GM08714 (cell line): ENCODE measurements at regions not wholly inside any gene's neighbourhood (a gene's known extent, or its start where the extent isn't known, plus 50 kb on each side); places are given as distances from the start of the nearest gene placed in this dataset.
"Not testable (repeated sequence)": the region's sequence is repeated elsewhere in the genome, so short reads cannot be mapped to it uniquely, and the experiment has no call there.

ENCODE experiments used
- H3K4me3 ChIP-seq: fragments of 200-500 bp; sonication (Bioruptor generic); 2 replicates; pipeline ENCODE4 v1.5.1; 2014; ENCODE audit warnings: mild to moderate bottlenecking, low read length, inconsistent platforms
- ZNF274 ChIP-seq: IDR thresholded peaks from 2 replicates; pipeline ENCODE4 v1.6.1; 2012; ENCODE audit warnings: mild to moderate bottlenecking, low read depth, low read length

DNA sequence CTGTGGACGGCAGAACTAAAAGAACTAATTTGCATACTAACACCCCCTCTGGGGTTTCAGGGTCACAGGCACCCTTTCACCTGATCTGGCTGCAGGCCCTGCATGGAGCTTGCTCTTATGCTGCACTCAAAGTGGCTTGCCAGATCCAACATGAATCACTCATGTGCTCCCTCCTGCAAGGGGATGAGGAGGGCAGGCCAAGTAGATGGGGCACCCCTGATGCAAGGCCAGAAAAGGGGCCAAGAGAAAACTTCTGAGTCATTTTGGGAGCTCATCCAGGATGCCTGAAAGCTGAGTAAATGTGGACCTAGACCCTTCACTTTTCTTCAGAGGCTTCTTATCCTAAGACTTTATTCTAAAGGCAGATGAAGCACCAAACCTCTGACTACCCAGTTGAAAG is 558.5 kb upstream of the PTGER4 start:
- H3K4me3 ChIP-seq = no peak overlapping the region
- TF ChIP-seq ZNF274 = no peak

DNA sequence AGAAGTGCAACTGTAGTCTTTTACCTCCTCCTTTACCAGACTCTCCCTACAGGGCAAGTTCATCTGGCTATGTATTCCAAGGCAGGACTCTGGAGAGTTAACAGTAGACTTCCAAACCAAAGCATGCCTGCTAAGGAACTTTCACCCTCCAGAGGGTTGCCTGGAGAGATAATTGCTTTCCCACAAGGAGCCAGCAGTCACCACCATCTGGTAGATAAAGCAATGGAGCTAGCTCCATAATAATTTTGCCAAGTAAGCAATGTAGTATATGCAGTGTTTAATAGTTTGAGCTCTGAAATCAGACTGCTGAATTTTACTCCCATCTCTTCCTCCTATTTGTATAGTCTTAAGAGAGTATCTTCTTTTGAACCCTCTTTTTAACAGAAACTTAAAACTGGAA is 566.8 kb upstream of the PTGER4 start:
- H3K4me3 ChIP-seq = no peak overlapping the region
- no peak for TF ChIP-seq ZNF274

DNA sequence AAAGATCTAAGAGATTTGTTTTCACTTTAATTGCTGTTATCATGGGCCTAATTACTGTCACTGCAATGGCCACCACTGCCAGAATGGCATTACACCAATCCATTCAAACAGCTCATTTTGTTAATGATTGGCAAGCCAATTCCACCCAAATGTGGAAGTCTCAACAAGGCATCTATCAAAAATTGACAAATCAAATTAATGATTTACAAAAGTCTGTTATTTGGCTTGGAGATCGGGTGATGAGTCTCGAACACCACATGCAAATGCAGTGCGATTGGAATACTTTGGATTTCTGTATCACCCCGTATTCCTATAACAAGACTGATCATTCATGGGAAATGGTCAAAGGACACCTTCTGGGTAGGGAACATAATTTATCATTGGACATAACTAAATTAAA is 568.7 kb upstream of the PTGER4 start:
- not testable (repeated sequence) for H3K4me3 ChIP-seq

DNA sequence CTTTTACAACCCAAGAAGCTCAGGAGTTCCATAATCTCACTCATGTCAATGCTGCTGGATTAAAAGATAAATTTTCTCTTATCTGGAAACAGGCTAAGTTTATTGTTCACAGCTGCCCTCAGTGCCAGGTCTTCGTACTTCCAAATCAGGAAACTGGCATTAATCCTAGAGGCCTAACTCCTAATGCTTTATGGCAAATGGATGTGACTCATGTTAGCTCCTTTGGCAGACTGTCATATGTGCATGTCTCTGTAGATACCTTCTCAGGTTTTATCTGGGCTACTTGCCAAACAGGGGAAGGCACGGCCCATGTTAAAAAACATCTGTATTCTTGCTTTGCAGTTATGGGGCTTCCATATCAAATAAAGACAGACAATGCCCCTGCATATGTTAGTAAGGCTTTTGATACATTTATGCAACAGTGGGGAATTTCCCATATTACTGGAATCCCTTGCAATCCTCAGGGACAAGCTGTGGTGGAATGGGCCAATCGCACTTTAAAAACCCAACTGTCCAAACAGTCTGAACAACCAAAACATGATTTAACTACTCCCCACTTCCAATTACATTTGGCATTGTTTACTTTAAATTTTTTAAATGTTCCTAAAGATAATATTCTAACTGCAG is 570.8 kb upstream of the PTGER4 start:
- H3K4me3 ChIP-seq = not testable (repeated sequence)

DNA sequence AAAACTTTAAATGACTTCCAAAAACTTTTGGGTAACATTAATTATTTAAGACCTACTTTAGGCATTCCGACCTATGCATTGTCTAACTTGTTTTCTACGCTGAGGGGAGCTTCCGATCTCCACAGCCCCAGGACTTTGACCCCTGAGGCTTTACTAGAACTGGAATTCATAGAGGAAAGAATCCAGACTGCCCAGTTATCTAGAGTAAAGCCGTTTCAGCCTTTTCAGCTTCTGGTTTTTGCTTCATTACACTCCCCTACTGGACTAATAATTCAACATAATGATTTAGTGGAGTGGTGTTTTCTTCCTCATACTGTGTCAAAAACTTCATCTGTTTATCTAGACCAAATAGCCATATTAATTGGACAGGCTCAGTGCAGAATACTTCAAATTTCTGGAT is 571.9 kb upstream of the PTGER4 start:
- not testable (repeated sequence) for H3K4me3 ChIP-seq

DNA sequence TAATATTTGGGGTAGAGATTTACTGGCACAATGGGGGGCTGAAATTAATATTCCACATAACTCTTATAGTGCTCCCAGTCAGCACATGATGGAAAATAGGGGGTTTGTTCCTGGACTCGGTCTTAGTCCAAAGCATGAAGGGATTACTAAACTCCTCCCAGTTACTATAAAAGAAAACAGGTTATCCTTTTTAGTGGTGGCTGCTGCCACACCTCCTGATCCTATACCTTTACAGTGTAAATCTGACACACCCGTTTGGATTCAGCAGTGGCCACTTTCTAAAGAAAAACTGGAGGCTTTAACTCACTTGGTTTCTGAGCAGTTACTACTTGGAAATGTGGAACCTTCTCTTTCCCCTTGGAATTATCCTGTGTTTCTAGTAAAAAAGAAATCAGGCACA is 572.9 kb upstream of the PTGER4 start:
- no peak overlapping the region for H3K4me3 ChIP-seq
- no peak for TF ChIP-seq ZNF274

DNA sequence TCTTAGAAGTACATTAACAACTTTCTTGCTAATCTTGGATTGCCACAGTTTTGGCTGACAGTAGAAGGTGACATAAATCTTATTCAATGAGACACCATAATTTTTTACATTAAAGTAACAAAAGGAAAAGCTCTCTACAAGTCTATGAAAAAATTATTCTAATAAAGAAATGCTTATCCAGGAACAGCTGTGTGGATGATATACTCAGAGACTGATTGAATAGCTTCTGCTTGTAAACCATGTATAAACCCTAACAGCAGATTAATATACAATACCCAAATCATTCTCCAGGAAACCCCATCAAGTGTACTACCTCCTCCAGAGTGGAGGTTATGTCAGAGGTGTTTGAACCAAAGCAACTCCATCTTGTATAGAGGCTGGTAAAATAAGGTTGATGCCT is 581.4 kb upstream of the PTGER4 start:
- H3K4me3 ChIP-seq = no peak overlapping the region
- no peak for TF ChIP-seq ZNF274

DNA sequence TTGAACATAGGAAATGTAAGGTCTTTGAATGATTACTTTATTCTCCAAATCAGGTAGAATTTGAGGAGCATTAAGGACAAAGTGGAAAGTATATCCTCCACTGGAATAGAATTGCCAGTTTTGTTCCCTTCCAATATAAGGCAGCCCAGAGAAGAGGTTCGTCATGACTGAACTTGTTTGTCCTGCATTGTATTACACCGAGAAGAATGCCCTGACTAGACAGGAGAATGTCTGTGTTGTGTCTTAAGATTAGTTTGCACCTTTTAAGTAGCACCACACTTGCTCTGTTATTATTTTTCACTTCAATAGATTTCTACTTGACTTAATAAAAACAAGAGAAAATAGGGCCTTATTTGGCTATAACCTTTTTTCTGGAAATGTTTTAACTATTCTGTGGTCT is 586.2 kb upstream of the PTGER4 start:
- TF ChIP-seq ZNF274 = no peak
- H3K4me3 ChIP-seq = no peak overlapping the region

DNA sequence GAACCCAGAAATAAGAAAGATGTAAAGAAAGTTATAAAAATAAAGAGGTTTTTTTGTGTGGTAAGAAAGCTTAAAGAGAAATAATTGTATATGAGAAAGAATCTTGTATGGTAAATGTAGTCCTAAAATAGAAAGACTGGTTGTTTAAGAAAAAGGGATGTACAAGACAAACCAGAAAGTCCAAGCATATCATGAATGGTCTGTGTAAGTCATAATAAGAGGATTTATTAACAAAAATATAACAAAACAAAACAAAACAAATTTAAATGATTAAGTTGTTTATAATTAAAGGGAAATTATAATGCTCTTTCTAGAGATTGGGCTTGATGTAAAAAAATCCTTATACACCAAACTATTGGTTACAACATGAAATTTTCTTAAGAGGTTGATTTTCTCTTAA is 590.4 kb upstream of the PTGER4 start:
- TF ChIP-seq ZNF274 = no peak

DNA sequence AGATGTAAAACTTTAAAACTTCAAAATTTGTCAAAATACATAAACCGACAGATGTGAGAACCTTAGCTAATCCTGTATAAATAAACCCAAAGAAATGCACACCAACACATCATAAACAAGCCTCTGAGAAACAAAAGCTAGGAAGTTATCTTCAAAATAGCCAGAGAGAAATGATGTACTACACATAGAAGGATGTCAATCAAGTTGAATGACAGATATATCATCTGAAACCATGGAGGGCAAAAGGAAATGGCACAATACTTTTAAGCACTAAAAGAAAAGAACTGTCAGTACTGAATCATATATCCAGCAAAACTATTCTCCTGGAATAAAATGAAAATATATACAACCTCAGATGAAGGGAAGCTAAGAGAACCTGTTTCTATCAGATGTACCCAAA is 595.1 kb upstream of the PTGER4 start:
- H3K4me3 ChIP-seq = no peak overlapping the region
- no peak for TF ChIP-seq ZNF274

More for the DNA sequence above, 590.4 kb upstream of the PTGER4 start:
- no peak overlapping the region for H3K4me3 ChIP-seq

DNA sequence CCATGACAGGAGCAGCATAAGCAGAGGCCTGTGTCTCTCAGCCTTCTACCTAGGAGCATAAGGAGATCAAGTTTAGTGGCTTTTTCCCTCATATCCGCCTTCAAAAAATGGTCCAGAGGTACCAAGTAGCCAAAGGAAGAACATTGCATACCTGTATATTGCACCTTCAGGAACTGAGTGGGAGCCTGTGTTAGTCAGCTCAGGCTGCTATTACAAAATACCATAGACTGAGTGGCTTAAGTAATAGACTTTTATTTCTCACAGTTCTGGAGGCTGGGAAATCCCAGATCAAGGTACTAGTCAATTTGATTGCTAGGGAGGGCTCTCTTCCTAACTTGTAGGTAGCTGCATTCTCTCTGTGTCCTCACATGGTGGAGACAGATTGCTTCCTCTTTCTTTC is 597.4 kb upstream of the PTGER4 start:
- no peak overlapping the region for H3K4me3 ChIP-seq
- no peak for TF ChIP-seq ZNF274

DNA sequence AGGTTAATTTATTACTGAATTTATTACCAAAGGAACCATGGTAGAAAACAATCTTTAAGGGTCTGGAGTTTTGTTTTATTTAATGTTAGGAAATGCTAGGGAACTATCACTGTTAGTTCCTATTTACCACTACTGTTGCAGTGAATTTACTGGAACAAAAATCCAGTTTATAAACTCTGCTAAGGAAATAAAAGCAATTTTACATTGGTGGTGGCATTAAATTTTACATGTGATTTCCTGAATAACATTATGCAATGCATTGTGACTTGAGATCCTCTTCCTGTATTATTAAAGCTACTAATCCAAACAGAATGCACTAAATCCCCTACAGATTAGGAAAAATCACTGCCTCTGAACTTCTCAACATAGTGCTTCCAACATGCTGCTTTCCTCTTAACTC is 599.5 kb upstream of the PTGER4 start:
- no peak for TF ChIP-seq ZNF274
- H3K4me3 ChIP-seq = no peak overlapping the region

DNA sequence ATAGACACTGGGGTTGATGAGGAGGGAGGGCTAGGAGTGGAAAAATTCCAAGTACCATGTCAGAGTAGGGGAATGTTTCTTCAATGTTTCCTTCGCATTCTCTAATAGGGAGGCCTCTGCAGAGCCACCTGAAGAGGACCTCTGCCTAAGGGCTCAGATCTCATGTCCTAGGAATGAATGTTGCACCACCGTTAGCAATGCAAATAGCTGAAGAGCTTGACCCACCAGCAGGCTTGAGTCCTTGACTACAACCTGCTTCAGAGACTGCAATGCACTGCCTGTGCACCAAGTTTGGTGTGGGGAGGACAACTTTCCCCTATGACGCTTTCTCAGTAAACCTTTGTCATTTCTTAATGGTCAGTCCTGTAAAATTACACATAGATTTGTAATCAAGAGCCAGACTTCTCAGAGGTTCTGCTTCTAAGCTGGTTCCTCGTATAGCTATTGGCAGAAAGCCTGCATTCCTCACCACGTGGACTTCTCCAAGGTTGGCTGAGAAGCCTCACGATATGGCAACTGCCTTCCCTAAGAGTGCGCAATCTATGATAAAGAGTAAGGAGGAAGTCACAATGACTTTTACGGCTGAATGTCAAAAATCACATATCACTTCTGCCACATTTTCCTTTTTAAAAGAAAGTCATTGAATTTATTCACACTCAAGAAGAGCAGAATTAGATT is 600.7 kb upstream of the PTGER4 start:
- TF ChIP-seq ZNF274 = no peak

DNA sequence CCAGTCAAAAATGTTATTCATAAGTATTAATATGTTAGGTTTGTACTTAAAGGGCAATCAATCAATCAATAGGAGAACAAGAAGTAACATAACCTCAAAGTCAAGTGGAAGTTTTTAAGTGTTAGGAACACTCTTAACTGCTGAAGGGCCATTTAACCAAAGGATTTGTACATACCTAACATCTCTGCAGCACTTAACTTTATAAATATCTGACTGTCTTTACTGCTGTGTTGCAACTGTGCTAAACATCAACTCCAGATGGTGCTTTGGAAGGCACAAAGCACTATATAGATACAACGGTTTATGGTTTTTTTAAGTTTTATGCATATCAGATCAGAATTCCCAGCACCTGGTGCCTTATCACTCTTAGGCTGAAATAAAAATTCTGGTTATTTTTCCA is 604.9 kb upstream of the PTGER4 start:
- no peak overlapping the region for H3K4me3 ChIP-seq
- TF ChIP-seq ZNF274 = no peak

More for the DNA sequence above, 600.7 kb upstream of the PTGER4 start:
- H3K4me3 ChIP-seq = no peak overlapping the region

DNA sequence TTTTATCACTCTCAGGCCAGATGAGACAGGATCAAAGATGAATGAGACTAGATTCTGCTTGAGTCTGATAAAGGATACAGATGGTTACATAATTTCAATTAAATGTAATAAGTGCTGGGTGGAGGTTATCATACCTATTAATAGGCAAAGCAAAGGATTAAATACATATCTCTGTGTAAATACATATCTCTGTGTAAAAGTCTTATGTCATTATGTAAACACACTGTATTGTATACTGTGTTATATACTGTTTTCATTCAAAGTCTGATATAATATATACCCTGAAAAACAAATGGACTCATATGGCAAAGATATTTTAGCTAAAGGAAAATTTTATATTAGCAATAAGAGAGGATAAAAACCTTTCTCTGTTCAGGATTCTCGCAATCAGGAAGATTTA is 605.8 kb upstream of the PTGER4 start:
- TF ChIP-seq ZNF274 = no peak

DNA sequence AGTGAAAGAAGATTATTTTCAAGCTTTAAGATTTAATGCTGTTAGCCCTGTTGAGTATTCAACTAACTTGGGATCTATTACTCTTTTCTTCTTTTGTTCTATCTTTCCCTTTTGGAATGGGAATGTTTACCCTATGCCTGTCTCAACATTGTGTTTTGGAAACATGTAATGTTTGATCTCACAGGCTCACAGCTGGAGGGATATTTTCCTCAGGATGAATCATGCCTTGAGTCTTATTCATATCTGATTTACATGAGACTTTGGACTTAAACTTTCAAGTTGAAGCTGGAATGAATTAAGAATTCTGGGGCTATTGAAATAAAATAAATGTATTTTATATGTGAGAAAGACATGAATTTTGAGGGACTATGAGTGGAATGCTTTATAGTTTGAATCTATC is 607.8 kb upstream of the PTGER4 start:
- no peak overlapping the region for H3K4me3 ChIP-seq
- TF ChIP-seq ZNF274 = no peak

More for the DNA sequence above, 605.8 kb upstream of the PTGER4 start:
- H3K4me3 ChIP-seq = no peak overlapping the region
